Nucleus accumbens (tissue), 56 donors: ENCODE measurements at regions not wholly inside any gene's neighbourhood (a gene's known extent, or its start where the extent isn't known, plus 50 kb on each side); places are given as distances from the start of the nearest gene placed in this dataset.
A peak's percentile ranks its signal among the peaks of the same experiment; 100 is the strongest.

ENCODE experiments used
- DNase-seq, 56 donors: peaks; one replicate each; lab custom pipeline; 2025; lab: John Stamatoyannopoulos, UW

DNA sequence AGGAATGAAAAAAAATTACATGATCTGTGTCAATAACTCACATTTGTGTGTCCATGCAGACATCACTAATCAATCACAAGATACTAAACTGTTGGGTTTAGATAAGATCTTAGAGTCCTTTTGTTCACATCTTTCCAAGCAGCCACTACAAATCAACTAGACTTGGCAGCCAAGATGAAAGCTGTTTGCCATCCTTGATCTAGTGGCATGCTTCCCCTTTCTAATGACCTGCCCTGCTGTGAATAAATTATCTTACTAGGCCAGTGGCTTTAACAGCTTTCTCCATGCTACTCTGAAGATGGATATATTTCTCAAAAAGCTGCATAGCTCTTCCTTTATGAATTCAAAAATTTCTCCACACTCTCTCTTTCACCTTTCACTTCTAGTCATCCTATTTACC lies 1338.0 kb upstream of the ACVR2A start:
- DNase-seq = no peak

DNA sequence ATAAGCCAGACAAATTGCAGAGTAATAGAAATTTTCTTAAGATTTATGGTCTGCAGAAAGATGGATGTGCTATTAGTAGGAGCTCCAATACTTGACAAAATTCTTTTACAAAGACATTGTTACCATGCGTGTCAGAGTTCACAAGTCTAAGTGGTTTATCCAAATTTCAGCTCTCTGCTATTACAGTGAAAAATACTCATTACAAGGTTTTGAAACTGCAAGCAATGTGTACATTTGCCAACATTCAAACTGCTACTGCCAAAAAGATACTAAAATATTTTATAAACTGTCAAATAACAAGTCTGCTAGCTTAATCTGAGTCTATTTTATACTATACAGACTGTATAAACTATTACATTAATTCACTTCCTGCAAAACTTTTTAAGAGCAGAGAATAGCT lies 1341.5 kb upstream of the ACVR2A start:
- no peak for DNase-seq

DNA sequence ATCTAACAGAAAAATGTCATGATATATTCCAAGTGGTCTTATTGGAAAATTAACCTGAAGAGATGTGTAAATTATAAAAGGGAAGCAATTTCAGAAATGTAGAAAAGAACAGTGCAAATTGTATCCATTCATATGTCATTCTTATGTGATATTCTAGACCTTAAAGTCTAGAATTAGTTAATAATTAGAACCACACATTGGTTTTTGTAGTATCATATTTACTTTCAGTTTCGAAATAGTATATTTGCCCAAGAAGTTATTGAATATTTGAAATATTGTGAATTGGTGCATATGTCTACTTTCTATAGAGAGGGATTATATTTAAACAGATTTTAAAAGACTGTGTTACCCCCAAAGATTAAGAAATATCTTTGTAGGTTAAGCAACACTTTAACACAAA lies 1348.6 kb upstream of the ACVR2A start:
- DNase-seq = no peak

DNA sequence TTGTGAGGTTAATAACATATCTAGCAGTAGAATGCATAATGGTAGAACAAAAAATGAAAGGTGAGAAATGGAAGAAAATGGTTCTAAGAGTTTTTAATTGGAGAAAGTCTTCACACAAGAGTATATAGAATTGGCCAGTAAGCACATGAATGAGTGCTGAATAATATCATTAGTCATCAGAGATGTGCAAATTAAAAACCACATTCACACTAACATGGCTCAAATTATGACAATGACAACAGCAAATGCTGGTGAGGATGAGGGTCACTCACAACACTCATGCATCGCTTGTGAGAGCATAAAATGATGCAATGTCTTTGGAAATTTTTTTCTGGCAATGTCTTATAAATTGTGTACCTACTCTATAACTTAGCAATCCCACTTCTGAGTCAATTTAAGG lies 1355.4 kb upstream of the ACVR2A start:
- DNase-seq = no peak

DNA sequence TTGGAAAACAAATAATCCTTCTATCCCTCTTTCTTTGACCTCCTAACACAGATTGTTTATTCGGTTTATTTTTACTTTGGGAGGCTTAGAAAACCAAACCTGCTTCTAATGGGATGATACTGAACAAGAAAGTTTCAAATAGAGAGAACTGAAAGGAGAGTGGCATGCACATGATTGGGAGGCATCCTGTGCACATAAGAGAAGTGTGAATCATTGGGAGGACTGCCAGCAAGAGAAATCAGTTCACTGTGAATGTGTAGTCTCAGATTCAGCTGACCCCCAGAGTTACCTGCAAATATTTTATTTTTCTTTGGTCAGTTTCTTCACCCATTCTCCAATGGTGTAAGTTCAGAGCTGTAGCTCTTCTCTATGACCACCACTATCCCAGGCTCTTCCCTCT lies 1363.2 kb upstream of the ACVR2A start:
- no peak for DNase-seq

DNA sequence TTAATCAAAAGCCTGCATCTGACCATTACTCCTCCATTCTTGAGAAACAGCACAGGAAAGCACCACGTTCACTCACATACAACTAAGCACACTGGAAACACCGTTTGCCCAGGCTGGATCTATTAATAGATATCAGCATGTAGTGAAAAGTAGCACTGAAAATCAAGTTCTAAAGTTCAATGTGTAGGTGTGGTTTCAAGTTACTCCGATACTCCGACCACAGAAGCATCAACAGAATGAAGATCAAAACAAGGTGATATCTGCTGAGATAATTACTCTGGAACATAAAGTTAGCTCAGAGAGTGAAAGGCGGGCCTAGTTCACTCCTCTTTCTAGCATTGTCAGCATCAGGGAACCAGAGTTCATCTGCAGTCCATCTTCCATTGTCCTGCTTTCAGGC lies 1367.4 kb upstream of the ACVR2A start:
- no peak for DNase-seq

DNA sequence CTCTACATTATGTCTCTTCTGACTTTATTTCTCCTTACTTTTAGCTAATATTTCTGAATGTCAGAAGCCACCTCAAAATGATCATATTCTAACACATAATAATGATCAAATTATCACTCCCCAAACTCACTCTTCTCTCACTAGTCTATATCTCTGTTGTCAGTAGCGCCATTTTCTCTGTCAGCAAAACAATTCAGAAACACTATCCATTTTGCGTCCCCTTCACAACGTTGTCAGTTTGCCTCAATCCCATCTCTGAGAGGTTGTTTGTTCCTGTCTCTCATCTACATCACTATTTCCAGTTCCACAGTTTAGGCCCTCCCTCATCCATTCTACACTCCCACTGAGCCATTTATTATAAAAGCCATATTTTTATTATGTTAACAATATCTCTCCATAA lies 1376.3 kb upstream of the ACVR2A start:
- no peak for DNase-seq

DNA sequence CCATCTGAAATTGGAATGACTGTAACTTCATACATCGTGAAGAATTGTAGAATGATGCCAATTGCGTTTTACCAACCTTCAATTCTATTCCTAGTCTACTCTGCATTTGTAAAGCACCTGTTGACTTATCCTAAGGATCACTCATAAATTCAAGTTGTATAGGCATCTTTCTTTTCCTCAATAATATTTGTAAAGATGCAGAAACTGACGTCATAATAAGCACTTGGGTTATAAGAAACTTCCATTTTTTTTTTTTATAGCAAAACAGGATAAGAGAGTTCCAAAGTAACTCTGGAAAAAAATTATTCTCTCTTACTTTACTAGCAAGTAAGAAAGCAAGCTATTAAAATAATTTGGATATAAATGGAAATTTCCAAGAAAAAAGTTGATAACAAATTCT lies 1377.4 kb upstream of the ACVR2A start:
- DNase-seq = no peak

DNA sequence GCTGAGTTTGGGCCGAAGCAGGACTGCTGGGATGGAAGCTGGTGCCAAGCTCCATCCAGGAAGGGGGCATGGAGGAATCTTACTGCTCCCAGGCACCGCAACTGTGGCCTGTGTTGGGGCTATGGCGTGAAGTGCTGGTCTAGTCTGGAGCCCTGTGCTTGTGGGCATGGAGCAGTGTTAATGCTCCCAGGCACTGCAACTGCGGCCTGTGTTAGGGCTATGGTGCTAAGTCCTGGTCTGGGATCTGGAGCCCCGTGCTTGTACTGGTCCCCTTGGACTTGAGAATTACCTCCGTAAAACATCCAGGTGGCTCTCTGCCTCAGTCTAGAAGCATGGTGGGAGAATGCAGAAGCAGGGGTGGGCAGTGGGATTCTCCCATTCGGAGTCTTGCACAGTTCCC lies 1379.4 kb upstream of the ACVR2A start:
- DNase-seq = peak in 1 of 56 donors; percentile 0

DNA sequence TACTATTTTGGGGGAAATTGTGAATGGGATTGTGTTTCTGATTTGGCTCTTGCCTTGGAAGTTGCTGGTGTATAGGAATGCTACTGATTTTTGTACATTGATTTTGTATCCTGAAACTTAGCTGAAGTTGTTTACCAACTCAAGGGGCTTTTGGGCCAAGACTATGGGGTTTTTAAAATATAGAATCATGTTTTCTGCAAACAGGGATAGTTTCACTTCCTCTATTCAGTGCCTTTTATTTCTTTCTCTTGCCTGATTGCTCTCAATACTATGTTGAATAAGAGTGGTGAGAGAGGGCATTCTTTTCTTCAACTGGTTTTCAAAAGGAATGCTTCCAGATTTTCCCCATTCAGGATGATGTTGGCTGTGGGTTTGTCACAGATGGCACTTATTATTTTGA lies 1383.8 kb upstream of the ACVR2A start:
- no peak for DNase-seq

DNA sequence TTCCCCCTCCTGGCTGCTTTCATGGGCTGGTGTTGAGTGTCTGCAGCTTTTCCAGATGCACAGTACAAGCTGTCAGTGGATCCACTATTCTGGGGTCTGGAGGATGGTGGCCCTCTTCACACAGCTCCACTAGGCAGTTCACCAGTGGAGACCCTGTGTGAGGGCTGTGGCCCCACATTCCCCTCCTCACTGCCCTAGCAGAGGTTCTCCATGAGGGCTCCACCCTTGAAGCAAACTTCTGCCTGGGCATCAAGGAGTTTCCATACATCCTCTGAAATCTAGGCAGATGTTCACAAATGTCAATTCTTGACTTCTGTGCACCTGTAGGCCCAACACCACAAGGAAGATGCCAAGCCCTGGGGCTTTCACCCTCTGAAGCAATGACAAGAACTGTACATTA lies 1386.2 kb upstream of the ACVR2A start:
- no peak for DNase-seq

DNA sequence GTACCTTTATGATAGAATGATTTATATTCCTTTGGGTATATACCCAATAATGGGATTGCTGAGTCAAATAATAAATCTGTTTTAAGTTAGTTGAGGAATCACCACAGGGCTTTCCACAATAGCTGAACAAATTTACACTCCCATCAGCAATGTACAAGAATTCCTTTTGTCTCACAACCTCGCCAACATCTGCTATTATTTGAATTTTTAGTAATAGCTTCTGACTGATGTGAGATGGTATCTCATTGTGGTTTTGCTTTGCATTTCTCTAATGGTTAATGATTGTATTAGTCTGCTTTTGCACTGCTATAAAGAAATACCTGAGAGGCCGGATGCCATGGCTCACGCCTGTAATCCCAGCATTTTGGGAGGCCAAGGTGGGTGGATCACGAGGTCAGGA lies 1387.6 kb upstream of the ACVR2A start:
- no peak for DNase-seq

DNA sequence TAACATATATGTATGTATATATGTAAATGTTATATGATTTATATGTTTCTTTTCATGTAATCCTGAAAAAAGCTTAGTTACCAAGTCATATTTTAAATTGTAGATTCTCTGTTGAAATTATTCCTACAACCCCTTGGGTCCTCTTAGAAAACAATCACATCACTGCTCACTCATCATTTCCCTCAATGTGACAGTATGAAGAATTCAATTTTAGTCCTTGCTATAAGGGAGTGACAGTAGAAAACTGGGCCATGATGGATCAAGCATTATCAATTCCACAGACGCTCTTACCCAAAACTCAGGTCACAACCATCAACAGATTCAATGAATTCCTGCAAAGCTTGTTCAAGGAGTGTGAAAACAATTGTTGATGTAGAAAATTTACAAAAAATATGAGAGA lies 1389.5 kb upstream of the ACVR2A start:
- DNase-seq = no peak

DNA sequence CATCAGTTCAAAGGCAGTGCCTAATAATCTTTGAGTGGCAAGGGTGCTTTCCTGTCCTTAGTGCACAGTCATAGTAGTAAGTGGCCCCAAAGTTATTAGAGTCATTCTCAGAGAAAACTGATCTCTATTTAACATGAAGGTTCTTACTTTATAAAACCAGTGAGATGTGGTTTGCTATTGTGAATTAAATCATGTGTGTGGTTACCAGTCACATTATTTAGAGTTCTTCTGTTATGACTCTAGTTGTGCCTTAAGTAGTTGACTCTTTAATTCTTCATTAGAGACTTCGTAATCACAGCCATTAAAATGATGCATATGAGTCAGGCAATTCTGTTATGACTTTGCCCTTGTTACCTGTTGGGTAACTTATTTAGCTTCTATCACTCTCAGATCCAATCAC lies 1392.9 kb upstream of the ACVR2A start:
- DNase-seq = no peak

DNA sequence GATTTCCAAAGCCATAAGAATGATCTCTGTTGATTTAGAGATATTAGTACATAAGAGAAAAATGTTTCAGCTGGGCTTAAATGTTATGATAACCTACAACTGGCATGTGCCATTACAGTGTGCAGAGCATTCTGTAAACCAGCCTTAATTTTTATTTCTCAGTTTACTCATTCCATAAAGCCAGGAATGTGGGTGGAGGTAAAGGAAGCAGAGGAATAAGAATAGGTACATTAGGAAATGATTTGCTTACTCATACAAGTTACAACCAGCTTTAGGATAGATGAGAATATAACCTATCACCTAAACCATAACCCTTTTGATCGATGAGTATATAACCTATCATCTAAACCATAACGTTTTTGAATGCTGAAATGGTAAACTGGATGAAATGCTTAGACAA lies 1394.7 kb upstream of the ACVR2A start:
- no peak for DNase-seq

DNA sequence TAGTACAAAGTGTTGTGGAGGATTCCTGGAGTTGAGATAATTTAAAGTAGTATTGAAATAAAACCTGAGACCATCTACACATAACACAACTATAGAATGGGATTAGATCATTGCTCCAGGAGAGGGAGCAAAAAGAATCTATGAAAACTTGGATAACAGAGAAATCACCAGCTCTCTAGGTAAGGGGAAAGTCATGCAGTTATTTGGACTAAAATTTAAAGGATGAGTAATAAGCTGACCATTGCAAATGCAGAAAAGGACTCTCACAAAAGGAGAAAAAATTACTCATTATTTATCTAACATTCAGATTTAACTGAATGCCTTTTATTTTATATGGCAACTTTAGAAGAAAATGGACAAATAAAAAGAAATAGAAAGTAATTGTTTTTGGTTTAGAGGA lies 1399.8 kb upstream of the ACVR2A start:
- DNase-seq = no peak

DNA sequence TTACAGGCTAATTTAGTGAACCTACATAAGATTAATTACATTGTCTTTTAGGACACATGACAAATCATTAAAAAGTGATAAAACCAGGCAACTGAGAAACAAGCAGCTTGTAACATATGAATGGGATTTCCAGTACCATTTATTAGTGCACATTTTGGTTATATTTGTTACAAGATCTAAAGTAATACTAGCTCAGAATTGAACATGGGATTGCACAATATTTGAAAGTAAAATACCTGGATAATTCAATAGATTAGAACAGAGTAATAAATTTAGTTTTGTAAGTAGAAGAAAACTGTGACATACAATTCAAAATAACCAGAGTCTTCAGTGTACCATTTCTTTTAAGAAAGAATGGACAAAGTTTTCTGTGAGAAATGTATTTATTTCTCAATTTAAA lies 1400.7 kb upstream of the ACVR2A start:
- no peak for DNase-seq

DNA sequence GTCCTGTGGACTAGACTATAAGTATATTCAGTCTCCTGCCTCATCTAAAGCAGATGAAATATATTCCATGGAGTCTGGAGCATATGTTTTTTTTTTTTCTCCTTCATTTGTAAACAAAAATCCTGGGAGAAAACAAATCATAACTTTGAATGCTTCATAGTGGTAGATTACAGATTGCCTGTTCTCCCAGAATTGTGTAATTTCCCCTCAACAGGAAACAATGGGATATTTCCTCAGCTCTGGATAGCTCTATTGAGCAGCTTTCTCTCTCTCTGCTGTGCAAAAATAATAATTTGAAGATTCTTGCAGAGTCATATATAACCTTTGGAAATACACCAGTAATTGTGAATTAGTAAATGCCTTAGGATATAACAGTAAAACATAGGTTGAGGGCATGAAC lies 1406.6 kb upstream of the ACVR2A start:
- DNase-seq = no peak

DNA sequence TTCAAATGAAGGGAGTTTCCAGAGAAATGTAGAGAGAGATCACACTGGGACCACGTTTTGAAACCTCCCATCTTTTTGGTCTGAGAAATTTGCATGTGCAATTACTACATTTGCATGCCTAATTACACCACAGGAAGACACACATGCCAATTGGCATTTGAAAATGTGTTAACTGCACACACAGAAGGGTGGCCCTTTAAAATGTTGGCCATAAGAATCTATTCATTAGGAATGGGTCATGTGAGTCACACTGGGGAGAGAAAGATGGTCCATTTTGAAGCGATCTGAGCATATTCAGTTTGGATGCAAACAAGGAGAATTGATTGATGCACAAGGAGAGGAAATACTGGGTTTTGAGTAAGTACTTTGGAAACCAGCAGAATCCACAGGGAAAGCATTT lies 1407.1 kb upstream of the ACVR2A start:
- no peak for DNase-seq

DNA sequence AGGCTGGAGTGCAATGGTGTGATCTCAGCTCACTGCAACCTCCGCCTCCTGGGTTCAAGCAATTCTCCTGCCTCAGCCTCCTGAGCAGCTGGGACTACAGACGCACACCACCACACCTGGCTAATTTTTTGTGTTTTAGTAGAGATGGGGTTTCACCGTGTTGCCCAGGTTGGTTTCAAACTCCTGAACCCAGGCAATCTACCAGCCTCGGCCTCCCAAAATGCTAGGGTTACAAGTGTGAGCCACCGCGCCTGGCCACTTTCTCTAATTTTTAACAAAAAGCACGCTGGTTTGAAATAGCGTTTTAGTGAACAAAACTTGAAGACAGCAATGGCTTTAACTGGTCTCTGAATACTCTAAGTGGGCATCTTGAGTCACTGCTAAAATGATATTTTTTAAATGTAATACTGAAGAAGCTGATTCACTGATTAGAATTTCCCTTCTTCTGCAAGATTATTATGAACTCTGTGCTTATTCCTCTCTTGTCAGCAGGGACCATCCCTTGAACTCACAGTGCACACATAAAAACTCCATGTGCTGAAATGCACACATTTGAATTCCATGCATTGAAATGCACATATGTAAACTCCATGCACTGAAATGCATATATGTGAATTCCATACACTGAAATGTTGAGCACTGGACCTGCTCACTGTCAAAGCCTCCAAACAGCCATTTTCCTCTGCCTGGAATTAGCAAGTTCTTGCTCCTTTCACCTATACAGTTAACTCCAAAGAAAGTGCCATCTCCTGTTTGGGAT lies 1411.5 kb upstream of the ACVR2A start:
- DNase-seq = no peak

DNA sequence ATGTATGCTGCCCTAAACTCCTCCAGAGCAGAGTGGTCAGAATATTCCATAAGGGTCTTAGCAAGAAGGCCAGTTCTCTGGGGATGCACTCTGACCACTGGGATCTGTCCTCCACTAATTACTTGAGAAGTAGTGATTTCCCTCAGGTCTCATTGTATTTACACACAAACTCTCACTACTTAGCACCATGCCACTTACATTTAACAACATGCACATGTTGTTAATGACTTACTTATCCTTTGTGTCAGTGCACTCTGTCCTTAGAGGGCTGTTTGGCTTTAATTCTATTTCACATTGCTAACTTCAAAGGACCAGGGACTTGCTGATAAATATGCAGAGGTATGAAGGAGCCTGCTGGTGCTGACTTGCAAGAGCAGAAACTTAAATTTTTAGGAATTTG lies 1415.5 kb upstream of the ACVR2A start:
- DNase-seq = no peak

DNA sequence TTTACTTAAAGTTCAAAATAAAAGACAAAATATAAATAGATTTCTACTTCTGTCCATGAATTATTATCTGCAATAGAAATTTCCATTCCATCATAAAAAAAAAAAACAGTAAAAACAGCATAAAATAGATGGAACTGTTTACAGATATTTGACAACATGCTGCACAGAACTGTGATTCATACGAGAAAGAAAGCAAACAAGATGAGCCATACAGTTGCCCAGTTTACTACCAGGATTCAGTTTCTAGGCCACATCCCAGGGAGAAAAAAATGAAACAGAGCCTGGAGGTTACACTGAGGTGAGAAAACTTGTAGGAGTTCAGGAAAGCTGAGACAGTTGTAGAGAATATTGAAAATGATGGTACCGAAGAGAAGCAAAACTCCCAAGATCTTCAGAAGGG lies 1426.9 kb upstream of the ACVR2A start:
- DNase-seq = no peak

DNA sequence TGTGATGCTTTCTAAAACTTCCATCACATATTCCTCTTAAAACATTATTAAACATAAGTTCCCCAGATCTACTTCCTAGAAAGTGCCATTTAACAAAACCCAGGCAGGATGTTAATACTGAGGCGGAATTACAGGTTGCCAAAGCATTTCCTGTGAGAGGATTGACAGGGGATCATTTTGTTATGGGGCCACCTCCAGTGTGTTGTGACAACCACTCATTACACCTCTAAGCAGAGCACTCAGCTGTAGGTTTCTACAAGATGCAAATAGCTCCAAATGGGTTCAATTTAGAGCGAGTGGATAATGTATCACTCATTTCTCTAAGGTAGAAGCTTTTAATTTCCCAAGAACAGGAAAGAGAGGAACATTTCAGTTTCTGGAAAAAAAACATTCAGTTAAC lies 1429.5 kb upstream of the ACVR2A start:
- no peak for DNase-seq
